HUDEP-2 (cell line): ENCODE measurements at regions not wholly inside any gene's neighbourhood (a gene's known extent, or its start where the extent isn't known, plus 50 kb on each side); places are given as distances from the start of the nearest gene placed in this dataset.

Source experiments
- DNase-seq, 76 experiments: peaks; one replicate each; lab custom pipeline; 2025; ENCODE audit not compliant: unreplicated experiment in 76 of 76; lab: John Stamatoyannopoulos, UW

GRCh38 chr19:30208436-30209060 is 163.6 kb upstream of the ZNF536 start:
- DNase-seq: no peak

- no peak for DNase-seq
These were observed 162.3 kb upstream of the ZNF536 start for GRCh38 chr19:30209617-30210600.

- DNase-seq: no peak
These were observed 159.6 kb upstream of the ZNF536 start for GRCh38 chr19:30212574-30212973.

- DNase-seq: no peak
These were observed 157.5 kb upstream of the ZNF536 start for GRCh38 chr19:30214651-30215051.

GRCh38 chr19:30215248-30215647 is 156.9 kb upstream of the ZNF536 start:
- DNase-seq: no peak

- no peak for DNase-seq
These were observed 155.7 kb upstream of the ZNF536 start for GRCh38 chr19:30216453-30216852.

- DNase-seq: no peak
These were observed 154.7 kb upstream of the ZNF536 start for GRCh38 chr19:30217461-30217860.

- DNase-seq: no peak
These were observed 152.5 kb upstream of the ZNF536 start for GRCh38 chr19:30219702-30220101.

- no peak for DNase-seq
These were observed 151.0 kb upstream of the ZNF536 start for GRCh38 chr19:30221176-30221575.

- peak in 11 of 76 experiments; percentile 3 to 19 (median 10) for DNase-seq
These were observed 149.7 kb upstream of the ZNF536 start for GRCh38 chr19:30222428-30222873.

- no peak for DNase-seq
These were observed 149.0 kb upstream of the ZNF536 start for GRCh38 chr19:30222992-30223865.

- no peak for DNase-seq
These were observed 148.1 kb upstream of the ZNF536 start for GRCh38 chr19:30223866-30224688.

GRCh38 chr19:30224689-30225606 is 147.2 kb upstream of the ZNF536 start:
- no peak for DNase-seq

- no peak for DNase-seq
These were observed 146.3 kb upstream of the ZNF536 start for GRCh38 chr19:30225676-30226463.

GRCh38 chr19:30226464-30227011 is 145.6 kb upstream of the ZNF536 start:
- DNase-seq: no peak

- no peak for DNase-seq
These were observed 145.1 kb upstream of the ZNF536 start for GRCh38 chr19:30227012-30227621.

- peak in 42 of 76 experiments; percentile 6 to 63 (median 34) for DNase-seq
These were observed 144.5 kb upstream of the ZNF536 start for GRCh38 chr19:30227661-30228112.
